Activated naive CD4-positive, alpha-beta T cell treated with Interleukin-2 at 50 U/mL for 16 hours (primary cell): ENCODE measurements at regions not wholly inside any gene's neighbourhood (a gene's known extent, or its start where the extent isn't known, plus 50 kb on each side); places are given as distances from the start of the nearest gene placed in this dataset.

Experiments
- DNase-seq: peaks from one replicate; pipeline ENCODE4 v3.0.0-alpha.2; 2020

DNA sequence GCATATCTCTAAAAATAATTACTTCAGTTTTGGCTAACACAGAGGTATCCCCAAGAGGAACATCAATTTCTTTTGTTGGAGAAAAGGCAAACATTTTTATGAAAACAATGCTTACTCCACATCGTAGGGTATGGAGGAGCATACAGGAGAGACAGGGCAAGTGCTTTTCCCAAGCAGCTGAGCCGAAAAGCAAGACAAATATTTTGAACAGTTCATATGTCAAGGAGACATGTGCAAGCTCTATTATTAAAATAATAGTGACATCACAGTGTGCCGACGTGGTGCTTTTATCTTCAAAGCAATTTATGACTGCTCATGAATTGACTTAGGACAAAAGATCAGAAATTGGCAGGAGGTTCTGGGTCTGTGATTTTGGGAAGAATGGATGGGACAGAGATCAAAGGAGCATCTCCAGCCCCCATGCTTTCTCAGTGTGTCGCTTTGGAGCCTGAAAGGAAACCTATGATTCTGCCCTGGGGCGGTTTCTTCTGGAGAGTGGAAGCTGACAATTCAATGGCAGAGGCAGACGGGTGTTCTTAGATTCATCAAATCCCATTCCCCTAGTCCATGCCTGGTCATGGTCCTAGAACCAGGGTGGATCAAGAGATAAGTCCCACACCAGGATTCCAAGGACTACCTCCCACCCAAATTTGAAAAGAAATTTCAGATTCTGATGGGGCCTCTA lies 97.1 kb downstream of the JCAD start:
- DNase-seq = no peak

DNA sequence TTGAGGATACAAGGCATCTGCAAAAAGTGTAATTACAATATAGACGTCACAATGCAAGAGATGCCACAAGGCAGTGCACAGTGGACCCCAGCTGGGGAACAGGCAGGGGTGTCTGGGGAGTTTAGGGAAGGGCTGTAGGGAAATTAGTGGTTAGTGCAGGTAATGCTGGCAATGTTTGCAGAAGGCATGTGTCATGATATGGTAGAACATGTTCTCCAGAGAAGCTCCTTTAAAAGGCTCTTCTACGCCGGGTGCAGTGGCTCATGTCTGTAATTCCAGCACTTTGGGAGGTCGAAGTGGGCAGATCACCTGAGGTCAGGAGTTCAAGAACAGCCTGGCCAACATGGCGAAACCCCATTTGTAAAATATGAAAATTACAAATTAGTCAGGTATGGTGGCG lies 98.0 kb downstream of the JCAD start:
- no peak for DNase-seq

DNA sequence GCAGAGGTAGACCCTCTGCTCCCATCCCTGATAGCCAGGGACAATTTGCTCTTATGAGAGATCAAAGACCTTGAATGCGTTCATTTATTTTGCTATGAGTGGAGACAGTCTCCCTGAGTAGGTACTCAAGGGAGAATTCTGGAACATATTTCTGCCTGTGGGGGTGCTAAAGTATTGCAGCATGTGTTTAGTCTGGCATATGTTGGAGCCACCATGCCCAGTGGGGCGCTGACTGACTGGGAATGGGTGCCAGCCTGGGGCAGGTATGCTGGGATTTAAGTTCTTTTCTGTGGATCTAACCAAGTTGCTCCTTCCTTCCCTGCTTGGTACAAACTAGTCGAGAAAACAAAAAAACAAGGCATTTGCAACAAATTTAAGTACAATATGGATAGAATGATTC lies 99.1 kb downstream of the JCAD start:
- DNase-seq = no peak

DNA sequence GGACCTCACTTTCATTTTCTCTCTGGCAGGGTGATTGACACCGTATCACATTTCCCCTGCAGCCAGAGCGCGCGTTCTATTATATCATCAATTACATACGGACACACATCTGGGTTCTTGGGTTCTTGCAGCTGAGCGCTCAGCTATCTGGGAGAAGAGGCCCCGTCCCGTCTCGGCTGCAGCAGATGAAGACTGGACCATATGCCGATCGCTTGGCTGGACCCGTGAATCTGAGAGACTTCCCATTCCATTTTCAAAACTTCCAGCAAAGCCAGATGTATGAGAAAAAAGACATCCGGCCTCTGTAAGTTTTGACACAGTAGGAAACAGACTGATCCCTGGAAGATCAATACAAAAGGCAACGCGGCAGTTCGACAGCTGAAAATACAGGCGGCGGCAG lies 99.8 kb downstream of the JCAD start:
- DNase-seq = no peak

DNA sequence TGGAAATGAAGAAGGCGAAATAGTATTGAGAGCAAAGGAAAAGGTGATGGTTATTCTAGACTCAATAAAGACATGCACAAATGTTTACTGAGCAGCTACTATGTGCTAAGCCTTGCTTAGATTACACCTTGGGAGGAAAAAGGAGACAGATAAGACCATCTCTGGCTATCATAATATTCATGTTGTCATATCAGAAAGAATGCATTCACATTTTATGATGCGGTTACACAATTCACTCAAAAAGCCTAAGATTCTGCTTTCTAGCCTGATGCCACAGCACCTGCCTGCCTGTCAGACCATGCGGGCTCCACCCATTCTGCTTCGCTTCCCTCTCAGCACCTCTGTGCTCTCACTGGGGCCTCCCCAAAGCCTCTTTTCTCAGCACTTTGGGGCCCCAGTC lies 100.9 kb downstream of the JCAD start:
- DNase-seq = no peak

DNA sequence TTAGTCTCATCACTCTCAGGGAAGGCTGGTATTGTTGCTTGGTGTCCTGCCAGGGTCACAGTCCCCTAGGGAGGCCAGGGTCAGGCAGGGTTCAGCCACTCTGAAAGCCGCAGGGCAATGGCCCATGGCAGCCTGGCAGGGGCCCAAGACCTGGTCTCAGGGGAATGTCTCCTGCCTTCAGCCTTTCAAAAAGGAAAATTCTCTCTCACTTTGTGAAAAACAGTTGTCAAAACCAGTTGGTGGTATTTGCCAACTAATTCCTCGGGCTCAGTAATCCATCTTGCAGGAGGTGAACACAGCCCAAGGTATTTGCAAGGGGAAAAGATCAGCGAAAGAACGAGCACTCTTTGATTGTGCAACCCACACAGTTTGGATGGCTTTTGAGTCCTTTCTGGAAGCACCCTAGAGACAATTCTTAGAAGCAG lies 101.5 kb downstream of the JCAD start:
- DNase-seq = no peak

DNA sequence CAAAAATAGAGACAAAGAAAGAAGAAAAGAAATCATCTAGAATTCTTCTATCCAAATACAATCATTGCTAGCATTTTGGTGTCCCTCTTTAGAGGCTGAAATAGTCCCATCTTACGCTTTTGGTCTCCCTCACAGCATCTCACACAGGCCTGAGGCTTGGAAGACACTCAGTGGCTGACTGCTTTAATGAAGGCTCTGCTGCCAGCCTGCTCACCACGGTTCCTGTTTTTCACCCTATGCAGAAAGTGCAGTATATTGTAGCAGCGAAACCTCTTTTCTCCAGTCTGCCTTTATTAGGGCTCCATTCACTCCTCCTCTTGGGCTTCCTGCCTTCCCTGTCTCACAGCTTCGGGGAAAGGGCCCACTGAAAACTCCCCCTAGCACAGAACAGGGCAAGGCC lies 102.2 kb downstream of the JCAD start:
- no peak for DNase-seq

DNA sequence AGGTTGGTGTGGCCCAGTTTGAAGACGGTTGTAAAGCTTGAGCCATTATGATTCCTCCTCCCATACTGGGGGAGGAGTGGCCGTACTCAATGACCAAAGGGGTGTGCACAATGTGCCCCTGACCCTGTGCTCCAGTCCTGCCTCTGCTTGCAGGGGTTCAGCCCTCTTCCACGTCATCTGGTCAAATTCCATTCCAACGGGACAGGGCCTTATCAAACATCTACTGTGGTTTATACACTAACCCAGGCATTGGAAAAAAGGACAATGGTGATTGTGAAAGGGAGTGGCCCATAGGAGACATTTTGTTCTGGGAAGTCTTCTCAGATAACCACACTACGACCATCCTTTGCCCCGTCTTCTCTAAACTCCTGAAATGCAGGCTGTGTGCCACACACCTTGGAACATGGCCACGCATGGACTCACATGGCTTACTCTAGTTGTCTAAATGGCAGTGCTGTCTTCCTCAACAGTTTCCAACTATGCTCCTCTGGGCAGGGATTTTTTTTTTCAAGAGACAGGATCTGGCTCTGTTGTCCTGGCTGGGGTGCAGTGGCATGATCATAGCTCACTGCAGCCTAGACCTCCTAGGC lies 103.0 kb downstream of the JCAD start:
- DNase-seq = no peak

DNA sequence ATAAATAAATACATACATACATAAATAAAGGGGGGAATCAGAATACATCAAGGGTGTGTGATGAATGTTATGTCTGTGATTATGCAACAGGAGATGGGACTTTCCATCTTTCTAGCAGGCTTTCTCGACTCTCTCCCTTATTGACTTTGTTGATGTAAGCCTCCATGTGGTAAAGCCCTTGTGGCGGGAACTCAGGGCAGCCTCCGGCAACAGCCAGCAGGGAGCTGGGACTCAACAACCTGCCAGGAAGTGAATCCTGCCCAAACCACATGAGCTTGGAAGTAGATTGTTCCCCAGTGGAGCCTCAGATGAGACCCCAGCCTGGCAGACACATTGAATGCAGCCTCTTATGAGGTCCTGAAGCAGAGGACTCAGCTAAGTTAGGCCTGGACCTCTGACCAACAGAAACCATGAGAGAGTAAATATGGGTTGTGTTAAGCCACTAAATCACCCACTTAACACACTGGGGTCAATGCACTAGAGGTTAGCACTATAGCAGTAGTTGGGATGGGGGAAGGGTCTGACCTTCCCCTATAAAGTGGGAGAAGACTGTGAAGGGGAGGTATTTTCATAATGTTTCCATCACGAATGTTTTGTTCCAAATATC lies 104.0 kb downstream of the JCAD start:
- DNase-seq = no peak

DNA sequence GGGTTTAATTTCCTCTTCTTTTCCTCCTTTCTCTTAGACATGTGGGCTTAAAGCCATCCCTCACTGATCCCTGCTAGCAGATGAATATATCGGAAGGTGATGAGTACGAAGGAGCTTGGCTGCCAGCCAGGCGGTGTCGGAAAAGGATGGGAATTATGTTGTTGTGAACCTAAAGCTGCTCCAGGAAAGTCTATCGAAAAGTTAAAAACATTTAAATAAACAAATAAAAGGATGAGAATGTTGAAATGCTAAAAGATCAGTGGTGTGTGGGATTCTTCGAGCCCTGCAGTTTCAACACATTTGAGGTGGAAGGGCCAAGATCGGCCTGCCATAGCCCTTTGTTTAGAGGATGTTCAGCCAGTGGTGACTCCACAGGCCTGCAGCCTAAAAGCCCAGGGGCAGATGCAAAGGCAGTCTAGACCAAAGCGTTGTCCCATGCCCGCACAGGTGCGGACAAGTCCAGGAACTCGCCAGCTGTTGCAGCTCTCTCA lies 107.9 kb downstream of the JCAD start:
- DNase-seq = no peak

DNA sequence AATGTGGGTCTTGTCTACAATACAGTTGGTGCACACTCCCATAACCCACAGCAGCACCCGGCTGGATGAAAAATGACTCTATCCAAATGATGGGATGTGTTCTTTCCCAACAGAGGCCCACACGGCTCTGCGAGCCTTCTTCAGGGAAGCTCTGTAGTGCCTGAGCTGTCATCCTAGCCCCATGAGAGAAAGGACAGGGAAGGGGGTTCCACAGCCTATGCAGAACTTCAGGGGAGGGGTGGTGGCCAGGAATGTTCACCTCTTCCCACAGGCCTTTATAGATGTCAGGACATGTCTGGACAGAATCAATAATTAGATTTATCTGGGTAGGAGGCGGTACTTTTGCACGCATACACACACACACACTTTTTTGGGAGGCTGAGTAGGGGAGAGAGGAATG lies 109.0 kb downstream of the JCAD start:
- DNase-seq = no peak

DNA sequence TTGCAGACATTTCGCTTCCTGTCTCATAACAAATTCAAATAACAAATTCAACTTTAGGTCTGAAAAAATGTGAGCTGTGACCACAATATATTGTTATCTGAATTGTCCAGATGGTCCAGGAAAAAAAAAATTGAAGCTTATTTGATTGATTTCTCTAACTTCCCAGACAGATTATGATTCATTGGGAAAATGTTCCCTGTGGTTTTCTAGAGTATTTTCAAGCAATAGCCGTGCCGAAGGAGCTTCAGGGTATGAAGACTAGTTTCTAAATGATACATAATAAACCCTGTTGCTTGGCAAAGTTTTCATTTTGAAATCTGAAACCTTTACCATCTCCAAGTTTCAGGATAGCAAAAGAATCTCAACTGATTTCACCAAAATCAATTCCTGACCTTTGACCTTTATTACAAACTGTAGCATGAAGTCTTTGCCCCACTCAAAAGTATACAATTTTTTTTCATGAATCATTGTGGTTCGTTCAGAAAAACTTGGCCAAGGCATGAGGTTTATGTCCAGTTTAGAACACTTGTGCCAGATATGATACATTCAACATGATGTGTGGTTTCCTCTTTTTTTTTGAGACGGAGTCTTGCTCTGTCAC lies 109.9 kb downstream of the JCAD start:
- no peak for DNase-seq

DNA sequence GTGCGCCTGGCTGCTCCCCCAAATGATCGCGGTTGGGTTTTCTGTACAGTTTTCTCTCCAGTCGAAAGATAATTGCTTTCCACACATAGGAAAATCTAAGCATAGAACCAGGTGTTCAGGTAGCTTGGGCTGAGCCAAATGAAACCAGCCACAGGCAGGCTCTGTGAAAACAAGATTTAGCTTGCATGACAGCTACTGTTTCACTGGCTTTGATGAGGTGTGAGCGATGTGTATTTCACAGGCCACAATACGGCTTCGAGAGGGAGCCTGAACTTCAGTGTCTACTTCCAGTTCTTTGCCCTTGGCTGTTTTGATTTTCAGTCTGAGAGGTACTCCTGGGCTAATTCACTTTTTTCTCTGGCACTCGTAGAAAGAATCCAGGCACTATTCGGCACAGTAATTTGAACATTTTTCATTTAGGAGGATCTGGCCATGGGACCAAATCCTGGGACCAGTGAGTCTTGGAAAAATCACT lies 110.5 kb downstream of the JCAD start:
- DNase-seq = no peak

DNA sequence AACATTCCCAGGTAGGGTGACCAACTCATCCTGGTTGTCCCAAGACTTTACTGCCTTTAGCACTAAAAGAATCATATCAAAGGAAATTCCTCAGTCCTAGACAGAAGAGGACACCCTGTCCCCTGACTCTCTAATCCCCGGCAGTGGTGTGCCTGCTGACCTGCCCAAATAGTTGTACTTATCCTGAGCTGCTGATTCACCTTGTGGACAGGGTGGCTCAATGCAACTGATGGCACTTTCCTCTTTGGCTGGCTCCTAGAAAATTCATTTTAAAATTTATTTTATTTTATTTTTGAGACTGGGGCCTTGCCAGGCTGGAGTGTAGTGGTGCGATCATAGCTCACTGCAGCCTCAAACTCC lies 111.7 kb downstream of the JCAD start:
- DNase-seq = no peak

DNA sequence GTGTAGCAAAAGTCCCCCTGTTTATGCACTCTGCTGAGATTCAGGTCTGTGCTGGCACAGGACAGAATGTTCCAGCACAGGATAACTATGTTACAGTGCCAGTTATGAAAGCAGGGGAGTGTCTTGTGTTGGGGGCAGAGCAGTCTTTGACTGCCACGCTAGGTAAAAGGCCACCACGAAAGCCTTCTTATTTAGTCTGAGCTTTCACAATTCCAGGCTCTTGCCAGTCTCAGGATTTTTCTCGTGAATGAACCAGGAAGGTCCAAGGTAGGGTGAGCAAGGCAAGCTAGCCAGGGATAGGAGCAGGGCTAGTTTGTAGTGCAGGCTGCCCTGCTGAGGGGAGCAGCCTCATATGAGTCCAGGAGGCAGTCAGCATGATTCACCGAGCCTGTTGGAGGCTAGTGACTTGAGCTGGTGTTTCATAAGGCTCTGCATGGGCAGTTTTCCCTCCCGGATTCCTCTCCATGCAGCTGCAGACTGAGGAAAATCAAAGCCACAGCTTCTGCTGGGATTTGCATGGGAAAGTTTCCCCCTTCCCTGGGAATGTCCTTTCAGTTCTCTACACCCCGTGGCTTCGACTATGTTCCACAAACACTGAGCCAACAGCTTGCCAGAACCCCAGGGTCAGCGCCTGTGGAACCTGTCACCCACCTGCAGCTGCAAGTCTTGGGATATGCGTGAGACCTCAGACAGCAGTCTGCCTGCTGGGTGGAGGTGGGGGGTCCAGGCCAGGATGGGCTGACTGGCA lies 112.3 kb downstream of the JCAD start:
- DNase-seq = no peak

DNA sequence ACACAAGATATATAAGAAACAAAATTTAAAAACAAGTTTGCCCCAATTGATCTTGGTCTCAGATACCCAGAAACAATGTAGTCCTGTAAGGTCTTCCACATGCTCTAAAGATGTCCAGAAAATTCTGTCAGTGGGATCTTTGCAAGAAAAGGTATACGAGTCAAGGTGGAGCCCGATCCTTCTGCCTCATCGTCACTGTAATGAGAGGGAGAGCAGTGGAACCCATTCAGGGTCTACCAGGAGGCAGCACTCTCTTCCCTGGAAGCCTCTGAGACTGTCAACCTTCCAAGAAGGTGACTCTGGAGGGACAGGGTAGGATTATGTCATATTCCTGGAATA lies 112.8 kb downstream of the JCAD start:
- no peak for DNase-seq

DNA sequence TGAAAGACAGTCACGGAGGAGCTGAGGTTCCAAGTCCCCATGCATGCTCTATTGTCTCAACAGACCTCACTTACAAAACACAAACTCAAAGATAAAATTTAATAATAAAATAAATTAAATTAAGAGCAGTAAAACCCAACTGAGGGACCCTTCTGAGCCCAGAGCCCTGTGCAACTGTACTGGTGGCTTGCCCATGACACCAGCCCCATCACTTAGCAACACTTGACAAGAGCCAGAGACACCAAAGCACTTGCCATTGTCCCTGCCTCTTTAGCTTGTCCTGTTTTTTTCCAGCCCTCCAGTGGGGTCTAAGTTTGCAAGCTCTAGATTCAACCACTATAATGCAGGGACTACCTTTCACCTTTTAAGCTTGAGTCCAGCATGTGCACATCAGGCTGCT lies 117.9 kb downstream of the JCAD start:
- DNase-seq = no peak

DNA sequence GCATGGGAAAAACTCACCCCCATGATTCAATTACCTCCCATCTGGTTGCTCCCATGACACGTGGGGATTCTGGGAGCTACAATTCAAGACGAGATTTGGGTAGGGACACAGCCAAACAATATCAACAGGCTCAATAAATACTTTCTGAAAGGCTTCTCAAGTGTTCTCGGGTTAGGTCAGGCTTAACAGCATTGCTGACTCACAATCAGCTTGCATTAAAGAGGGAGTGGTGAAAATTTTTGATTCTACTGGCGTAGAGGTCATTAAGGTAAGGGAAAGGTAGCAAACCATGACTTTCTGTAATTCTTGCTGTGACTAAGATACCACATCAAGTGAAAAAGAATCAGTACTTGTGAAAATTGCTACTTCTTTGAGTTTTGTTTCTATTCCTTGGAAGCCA lies 126.4 kb downstream of the JCAD start:
- DNase-seq = no peak

DNA sequence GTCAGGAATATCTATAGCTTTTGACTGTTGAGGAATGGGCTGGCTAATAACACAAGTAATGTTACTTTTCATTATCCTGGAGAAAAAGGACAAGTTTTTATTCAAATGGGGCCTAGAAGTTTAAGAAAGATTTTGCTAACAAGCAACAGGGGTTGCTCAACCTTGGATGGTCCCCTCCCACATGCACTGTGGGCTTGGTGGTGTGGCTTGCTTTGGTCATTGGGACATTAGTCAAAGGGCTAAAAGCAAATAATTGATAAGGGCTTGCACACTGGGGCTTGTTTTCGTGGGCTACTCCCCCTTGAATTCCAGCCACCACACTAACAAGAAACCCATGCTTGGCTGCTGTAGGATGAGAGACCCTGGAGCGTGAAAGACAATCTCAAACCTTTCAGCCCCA lies 127.6 kb downstream of the JCAD start:
- DNase-seq = no peak

DNA sequence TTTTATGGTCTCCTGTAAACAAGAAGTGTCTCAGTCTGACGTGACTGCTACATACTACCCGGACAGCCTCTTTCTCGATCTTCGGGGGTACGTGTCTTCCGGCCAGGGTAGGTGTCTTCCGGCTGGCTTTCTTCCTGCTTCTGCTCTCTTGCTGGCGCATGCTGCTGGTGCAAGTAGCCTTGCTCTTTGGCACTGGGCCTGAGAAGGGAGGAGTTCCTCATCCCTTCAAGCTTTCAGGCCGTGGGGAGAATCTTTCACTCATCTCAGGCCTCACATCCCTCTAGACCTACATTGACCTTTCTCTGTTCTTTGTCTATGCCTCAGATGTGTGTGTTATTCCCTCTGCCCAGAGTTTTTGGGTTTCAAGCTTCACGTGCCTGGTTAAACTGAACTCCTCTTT lies 130.4 kb downstream of the JCAD start:
- DNase-seq = no peak

DNA sequence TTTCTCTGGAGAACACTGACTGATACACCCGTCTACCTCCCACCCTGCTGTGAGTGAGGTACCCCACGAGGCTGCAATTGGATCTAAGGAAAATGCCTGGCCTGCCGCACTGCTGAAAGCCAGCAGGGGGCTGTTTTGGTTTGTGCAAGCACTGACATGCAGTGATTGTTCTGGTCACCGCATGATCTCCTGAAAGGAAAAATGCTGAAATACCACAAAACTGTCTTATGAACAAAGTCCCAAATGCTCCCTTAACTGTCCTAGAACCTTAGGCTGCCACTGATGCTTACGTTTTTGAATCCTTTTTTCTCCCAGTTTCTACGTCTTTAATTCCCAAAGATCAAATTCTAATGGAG lies 132.7 kb downstream of the JCAD start:
- DNase-seq = no peak

DNA sequence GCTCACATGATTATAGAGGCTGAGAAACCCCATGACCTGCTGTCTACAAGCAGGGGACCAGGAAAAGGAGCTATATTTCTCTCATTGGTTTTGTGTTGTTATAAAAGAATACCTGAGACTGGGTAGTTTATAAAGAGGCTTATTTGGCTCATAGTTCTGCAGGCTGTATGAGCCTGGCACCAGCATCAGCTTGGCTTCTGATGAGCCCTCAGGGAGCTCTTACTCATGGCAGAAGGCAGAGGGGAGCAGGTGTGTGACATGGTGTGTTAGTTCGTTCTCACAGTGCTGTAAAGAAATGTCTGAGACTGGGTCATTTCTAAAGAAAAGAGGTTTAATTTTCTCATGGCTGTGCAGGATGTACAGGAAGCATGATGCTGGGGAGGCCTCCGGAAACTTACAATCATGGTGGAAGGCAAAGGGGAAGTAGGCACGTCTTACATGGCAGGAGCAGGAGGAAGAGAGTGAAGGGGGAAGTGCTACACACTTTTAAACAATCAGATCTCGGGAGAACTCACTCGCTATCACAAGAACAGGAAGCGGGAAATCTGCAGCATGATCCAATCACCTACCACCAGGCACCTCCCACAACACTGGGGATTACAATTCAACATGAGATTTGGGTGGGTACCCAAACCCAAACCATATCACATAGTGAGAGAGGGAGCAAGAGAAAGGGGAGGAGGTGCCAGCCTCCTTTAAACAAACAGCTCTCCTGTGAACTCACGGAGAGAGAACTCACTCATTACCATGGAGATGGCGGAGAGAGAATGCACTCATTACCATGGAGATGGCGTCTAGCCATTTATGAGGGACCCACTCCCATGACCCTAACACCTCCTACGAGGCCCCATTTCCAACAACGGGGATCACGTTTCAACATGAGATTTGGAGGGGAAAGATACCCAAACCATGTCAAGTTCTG lies 133.4 kb downstream of the JCAD start:
- no peak for DNase-seq

DNA sequence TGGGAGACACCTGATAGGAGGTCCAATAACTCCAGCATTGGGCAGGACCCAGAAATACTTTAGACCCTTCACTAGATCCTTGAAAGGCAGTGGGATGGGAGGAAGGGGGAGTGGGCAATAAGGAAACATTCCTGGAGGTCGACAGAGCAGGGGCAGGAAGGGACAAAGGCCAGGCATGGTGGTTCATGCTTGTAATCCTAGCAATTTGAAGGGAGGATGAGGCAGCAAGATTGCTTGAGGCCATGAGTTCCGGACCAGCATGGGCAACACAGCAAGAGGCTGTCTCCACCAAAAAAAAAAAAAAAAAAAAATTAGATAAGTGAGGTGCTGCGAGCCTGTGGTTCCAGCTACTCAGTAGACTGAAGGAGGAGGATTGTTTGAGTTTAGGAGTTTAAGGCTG lies 134.9 kb downstream of the JCAD start:
- no peak for DNase-seq
